HepG2 (cell line): ENCODE measurements at regions not wholly inside any gene's neighbourhood (a gene's known extent, or its start where the extent isn't known, plus 50 kb on each side); places are given as distances from the start of the nearest gene placed in this dataset.

Experiments
- ATAC-seq: fragments of 200-7000 bp; cut with Tn5 transposase; 3 replicates; pipeline ENCODE4 v1.9.1; 2020; ENCODE audit warnings: mild to moderate bottlenecking, moderate library complexity
- BruUV-seq: library from RNA; stranded (reverse); fragments of 400-500 nt; replicated peaks from 2 replicates; lab custom pipeline; 2021; lab: Mats Ljungman, UMichigan
- CTCF ChIA-PET: fragments of 300-600 bp; formaldehyde crosslinking; extraction: SDS; loops from one replicate; lab custom pipeline; 2021; ENCODE audit warnings: low total read pairs, inconsistent platforms, low intra/inter-chr PET ratio; lab: Yijun Ruan, JAX
- POLR2A ChIA-PET: fragments of 350-600 bp; sonication (Branson Sonifier 250); formaldehyde crosslinking; loops from one replicate; lab custom pipeline; 2020; ENCODE audit warnings: antibody characterized with exemption, inconsistent platforms; lab: Yijun Ruan, JAX
- DNase-seq: peaks from one replicate; pipeline ENCODE4 v3.0.0-alpha.2; 2015; ENCODE audit warnings: low spot score
- FAIRE-seq: peaks from 3 replicates; lab custom pipeline; 2011; peaks lifted over from hg19 to GRCh38; lab: Jason Lieb, UNC
- H2AFZ ChIP-seq: one replicate; pipeline ENCODE4 v1.6.1; 2011; ENCODE audit warnings: low read length, inconsistent platforms
- H3K27ac ChIP-seq: fragments of 300-600 bp; 3 replicates; pipeline ENCODE4 v1.8.0; 2011; ENCODE audit warnings: mixed run types, mild to moderate bottlenecking, mixed read lengths, low read length, inconsistent platforms; ENCODE audit not compliant: insufficient read depth; ENCODE audit errors: extremely low read length
- H3K27me3 ChIP-seq, 2 experiments: fragments of 200-600 bp in 1 of 2; 2 replicates in 1 of 2; 3 replicates in 1 of 2; pipeline versions ENCODE4 v1.6.0 to v1.8.0; 2011; ENCODE audit warnings: low read length in 2 of 2, mild to moderate bottlenecking in 2 of 2, moderate library complexity in 2 of 2, inconsistent platforms in 1 of 2; ENCODE audit not compliant: insufficient read depth in 2 of 2, control insufficient read depth in 1 of 2
- H3K36me3 ChIP-seq, 2 experiments: fragments of 200-600 bp in 1 of 2; replicated peaks in 1 of 2; 2 replicates in 1 of 2; 3 replicates in 1 of 2; pipeline versions ENCODE4 v1.5.1 to v1.8.0; 2011; ENCODE audit warnings: low read length in 2 of 2, inconsistent platforms in 1 of 2; ENCODE audit not compliant: insufficient read depth in 2 of 2, control insufficient read depth in 1 of 2
- H3K4me1 ChIP-seq: 2 replicates; pipeline ENCODE4 v1.5.1; 2012; ENCODE audit warnings: low read length, inconsistent platforms; ENCODE audit not compliant: insufficient read depth
- H3K4me2 ChIP-seq: 2 replicates; pipeline ENCODE4 v1.6.0; 2011; ENCODE audit warnings: low read depth, low read length, inconsistent platforms
- H3K4me3 ChIP-seq, 3 experiments: fragments of 200-600 bp in 1 of 3; sonication (generic), shearing (Covaris generic) in 1 of 3; replicated peaks in 1 of 3; 2 replicates each; pipeline ENCODE4 v1.5.1; 2011 to 2016; ENCODE audit warnings: low read length in 3 of 3, inconsistent platforms in 2 of 3, low read depth in 2 of 3, mild to moderate bottlenecking in 2 of 3, control low read depth in 1 of 3, mixed read lengths in 1 of 3; ENCODE audit not compliant: insufficient read depth in 1 of 3
- H3K79me2 ChIP-seq: one replicate; pipeline ENCODE4 v1.6.1; 2011; ENCODE audit warnings: low read length, inconsistent platforms; ENCODE audit not compliant: insufficient read depth
- H3K9ac ChIP-seq: 2 replicates; pipeline ENCODE4 v1.6.0; 2011; ENCODE audit warnings: mild to moderate bottlenecking, low read depth, low read length, inconsistent platforms; ENCODE audit not compliant: insufficient read depth
- H3K9me3 ChIP-seq: 2 replicates; pipeline ENCODE4 v1.5.1; 2012; ENCODE audit warnings: mild to moderate bottlenecking, low read length
- H4K20me1 ChIP-seq: 2 replicates; pipeline ENCODE4 v1.6.0; 2011; ENCODE audit warnings: inconsistent platforms, mild to moderate bottlenecking, low read length, moderate library complexity; ENCODE audit not compliant: insufficient read depth
- HMG20A ChIP-seq: IDR thresholded peaks from 2 replicates; pipeline ENCODE4 v1.6.1; 2016; ENCODE audit warnings: borderline replicate concordance
- RBM22 ChIP-seq: fragments of 200-400 bp; formaldehyde crosslinking; optimal IDR thresholded peaks from 2 replicates; pipeline ENCODE3; 2017; ENCODE audit warnings: mild to moderate bottlenecking, low read length, moderate library complexity
- SALL1 ChIP-seq: sonication (generic); formaldehyde crosslinking; IDR thresholded peaks from 2 replicates; pipeline ENCODE4 v1.8.0; 2022; ENCODE audit warnings: mild to moderate bottlenecking, missing genetic modification reagents
- SNAPC2 ChIP-seq: sonication (generic); formaldehyde crosslinking; IDR thresholded peaks from 2 replicates; pipeline ENCODE4 v1.8.1; 2022; ENCODE audit warnings: mild to moderate bottlenecking, missing genetic modification reagents
- SP1 ChIP-seq, 2 experiments: fragments of 450-650 bp in 1 of 2; sonication (generic) in 1 of 2; formaldehyde crosslinking in 1 of 2; IDR thresholded peaks; 2 replicates each; pipeline versions ENCODE4 v1.4.0 to v1.6.1; 2016 to 2020; ENCODE audit warnings: missing genetic modification reagents in 1 of 2
- WGBS: methylation state at CpG from one replicate; pipeline ENCODE4 v1.1.6; 2017; ENCODE audit warnings: low lambda C conversion rate; 5-methylcytosine and 5-hydroxymethylcytosine counted together
- in situ Hi-C: cut with HindIII; loops from 2 replicates; pipeline ENCODE4 v1.10.0; 2017; ENCODE audit warnings: low pct_unique_long_range_greater_than_20kb; ENCODE audit not compliant: extremely low pct_ligation_motif_present
- intact Hi-C: fragments of 100-400 bp; cut with micrococcal nuclease; formaldehyde crosslinking; loops from one replicate; pipeline ENCODE4 v1.10.0; 2022; ENCODE audit not compliant: unreplicated experiment
- TF ChIP-seq, protein P1 (sequence below): sonication (generic); formaldehyde crosslinking; IDR thresholded peaks from 2 replicates; pipeline ENCODE4 v1.5.0; 2020; ENCODE audit warnings: mild to moderate bottlenecking, missing genetic modification reagents
- TF ChIP-seq, protein P2 (sequence below): sonication (generic); formaldehyde crosslinking; IDR thresholded peaks from 2 replicates; pipeline ENCODE4 v1.4.0; 2020; ENCODE audit warnings: missing genetic modification reagents
- TF ChIP-seq, protein P3 (sequence below): sonication (generic); formaldehyde crosslinking; IDR thresholded peaks from 2 replicates; pipeline ENCODE4 v1.5.0; 2020; ENCODE audit warnings: missing genetic modification reagents
- TF ChIP-seq, protein P4 (sequence below): IDR thresholded peaks from 2 replicates; pipeline ENCODE4 v1.6.1; 2016; ENCODE audit warnings: missing compliant biosample characterization, missing genetic modification reagents, borderline replicate concordance
- TF ChIP-seq, protein P5 (sequence below): IDR thresholded peaks from 2 replicates; pipeline ENCODE4 v1.6.1; 2016; ENCODE audit warnings: mild to moderate bottlenecking

DNA sequence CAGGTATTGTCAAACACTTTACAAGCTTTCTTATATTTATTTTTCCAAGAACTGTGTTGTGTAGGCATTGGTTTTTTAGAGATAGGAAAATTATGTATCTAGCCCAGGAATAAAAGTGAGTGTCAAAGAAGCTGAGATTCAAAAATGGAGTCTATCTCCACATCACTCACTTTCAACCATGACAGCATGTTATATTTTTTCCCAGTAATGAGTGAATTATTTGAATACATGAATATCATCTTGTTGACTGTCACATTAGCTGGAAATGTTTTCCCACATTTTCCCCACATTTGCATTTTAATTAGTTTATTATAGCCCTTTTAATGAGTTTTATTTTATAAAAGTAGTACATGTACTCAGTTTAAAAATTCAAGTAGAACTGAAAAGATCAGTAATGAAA is 693.7 kb downstream of the PCDH18 start (continued):
- TF ChIP-seq, protein P1, sequence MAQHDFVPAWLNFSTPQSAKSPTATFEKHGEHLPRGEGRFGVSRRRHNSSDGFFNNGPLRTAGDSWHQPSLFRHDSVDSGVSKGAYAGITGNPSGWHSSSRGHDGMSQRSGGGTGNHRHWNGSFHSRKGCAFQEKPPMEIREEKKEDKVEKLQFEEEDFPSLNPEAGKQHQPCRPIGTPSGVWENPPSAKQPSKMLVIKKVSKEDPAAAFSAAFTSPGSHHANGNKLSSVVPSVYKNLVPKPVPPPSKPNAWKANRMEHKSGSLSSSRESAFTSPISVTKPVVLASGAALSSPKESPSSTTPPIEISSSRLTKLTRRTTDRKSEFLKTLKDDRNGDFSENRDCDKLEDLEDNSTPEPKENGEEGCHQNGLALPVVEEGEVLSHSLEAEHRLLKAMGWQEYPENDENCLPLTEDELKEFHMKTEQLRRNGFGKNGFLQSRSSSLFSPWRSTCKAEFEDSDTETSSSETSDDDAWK = no peak
- TF ChIP-seq SP1 (IDR thresholded peaks at IDR 0.05) = no peak
- TF ChIP-seq SP1 (CRISPR knock-in tag; IDR thresholded peaks at IDR 0.05) = no peak
- TF ChIP-seq, protein P2, sequence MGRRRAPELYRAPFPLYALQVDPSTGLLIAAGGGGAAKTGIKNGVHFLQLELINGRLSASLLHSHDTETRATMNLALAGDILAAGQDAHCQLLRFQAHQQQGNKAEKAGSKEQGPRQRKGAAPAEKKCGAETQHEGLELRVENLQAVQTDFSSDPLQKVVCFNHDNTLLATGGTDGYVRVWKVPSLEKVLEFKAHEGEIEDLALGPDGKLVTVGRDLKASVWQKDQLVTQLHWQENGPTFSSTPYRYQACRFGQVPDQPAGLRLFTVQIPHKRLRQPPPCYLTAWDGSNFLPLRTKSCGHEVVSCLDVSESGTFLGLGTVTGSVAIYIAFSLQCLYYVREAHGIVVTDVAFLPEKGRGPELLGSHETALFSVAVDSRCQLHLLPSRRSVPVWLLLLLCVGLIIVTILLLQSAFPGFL (CRISPR knock-in tag) = no peak

DNA sequence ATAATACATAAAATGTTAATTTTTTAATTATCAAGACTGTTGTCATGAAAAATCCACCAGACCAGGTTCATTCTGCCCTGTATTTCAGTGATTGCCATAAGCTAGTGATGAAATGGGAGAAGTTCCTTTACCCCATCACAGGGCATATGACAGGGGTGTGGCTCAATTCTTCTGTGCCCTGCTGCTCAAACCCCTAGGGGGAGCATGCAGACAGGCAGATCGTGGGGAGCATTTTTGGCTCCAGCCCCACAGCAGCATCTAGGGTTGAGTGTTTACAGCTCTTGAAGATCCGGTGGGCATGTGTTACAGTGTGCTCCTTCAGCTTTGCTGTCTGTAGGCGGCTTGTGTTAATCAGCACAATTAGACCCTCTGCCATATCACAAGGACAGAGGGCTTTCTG is 700.7 kb downstream of the PCDH18 start:
- H3K79me2 ChIP-seq = no peaks in the 10 kb centered on the region
- no peak overlapping the region for H3K9ac ChIP-seq
- no peaks in the 10 kb centered on the region for H3K36me3 ChIP-seq
- no peak for FAIRE-seq
- no peak overlapping the region for H3K27ac ChIP-seq
- H4K20me1 ChIP-seq = no peaks in the 10 kb centered on the region
- WGBS = 11% methylated on average over 3 of the region's 3 CpGs
- no peak for TF ChIP-seq RBM22
- TF ChIP-seq, protein P3, sequence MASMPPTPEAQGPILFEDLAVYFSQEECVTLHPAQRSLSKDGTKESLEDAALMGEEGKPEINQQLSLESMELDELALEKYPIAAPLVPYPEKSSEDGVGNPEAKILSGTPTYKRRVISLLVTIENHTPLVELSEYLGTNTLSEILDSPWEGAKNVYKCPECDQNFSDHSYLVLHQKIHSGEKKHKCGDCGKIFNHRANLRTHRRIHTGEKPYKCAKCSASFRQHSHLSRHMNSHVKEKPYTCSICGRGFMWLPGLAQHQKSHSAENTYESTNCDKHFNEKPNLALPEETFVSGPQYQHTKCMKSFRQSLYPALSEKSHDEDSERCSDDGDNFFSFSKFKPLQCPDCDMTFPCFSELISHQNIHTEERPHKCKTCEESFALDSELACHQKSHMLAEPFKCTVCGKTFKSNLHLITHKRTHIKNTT = no peak
- no peak for TF ChIP-seq HMG20A (CRISPR knock-in tag)
- TF ChIP-seq, protein P4, sequence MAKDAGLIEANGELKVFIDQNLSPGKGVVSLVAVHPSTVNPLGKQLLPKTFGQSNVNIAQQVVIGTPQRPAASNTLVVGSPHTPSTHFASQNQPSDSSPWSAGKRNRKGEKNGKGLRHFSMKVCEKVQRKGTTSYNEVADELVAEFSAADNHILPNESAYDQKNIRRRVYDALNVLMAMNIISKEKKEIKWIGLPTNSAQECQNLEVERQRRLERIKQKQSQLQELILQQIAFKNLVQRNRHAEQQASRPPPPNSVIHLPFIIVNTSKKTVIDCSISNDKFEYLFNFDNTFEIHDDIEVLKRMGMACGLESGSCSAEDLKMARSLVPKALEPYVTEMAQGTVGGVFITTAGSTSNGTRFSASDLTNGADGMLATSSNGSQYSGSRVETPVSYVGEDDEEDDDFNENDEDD (CRISPR knock-in tag) = no peak
- TF ChIP-seq SNAPC2 (CRISPR knock-in tag) = no peak
- no peak for TF ChIP-seq SALL1 (CRISPR knock-in tag)
- TF ChIP-seq, protein P5, sequence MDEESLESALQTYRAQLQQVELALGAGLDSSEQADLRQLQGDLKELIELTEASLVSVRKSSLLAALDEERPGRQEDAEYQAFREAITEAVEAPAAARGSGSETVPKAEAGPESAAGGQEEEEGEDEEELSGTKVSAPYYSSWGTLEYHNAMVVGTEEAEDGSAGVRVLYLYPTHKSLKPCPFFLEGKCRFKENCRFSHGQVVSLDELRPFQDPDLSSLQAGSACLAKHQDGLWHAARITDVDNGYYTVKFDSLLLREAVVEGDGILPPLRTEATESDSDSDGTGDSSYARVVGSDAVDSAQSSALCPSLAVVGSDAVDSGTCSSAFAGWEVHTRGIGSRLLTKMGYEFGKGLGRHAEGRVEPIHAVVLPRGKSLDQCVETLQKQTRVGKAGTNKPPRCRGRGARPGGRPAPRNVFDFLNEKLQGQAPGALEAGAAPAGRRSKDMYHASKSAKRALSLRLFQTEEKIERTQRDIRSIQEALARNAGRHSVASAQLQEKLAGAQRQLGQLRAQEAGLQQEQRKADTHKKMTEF (CRISPR knock-in tag) = no peak
- POLR2A ChIA-PET = no interaction called here
- intact Hi-C loops (no loop called here), in situ Hi-C loops (no loop called here)
- H3K4me2 ChIP-seq = no peak overlapping the region
- H2AFZ ChIP-seq = no peak overlapping the region
- BruUV-seq = no TSS peak
- no peaks in the 10 kb centered on the region for H3K27me3 ChIP-seq
- ATAC-seq = peak; percentile 36; the same call in 2 of the 3 replicates
- no peaks in the 10 kb centered on the region for H3K9me3 ChIP-seq
- DNase-seq = no peak
- CTCF ChIA-PET = no interaction called here
- H3K4me1 ChIP-seq = no peaks in the 10 kb centered on the region
- no peak overlapping the region for H3K4me3 ChIP-seq
